CD1c-positive myeloid dendritic cell (primary cell): ENCODE measurements at regions not wholly inside any gene's neighbourhood (a gene's known extent, or its start where the extent isn't known, plus 50 kb on each side); places are given as distances from the start of the nearest gene placed in this dataset.

Experiments
- DNase-seq: peaks from one replicate; pipeline ENCODE4 v3.0.0-alpha.2; 2016; ENCODE audit errors: extremely low spot score

GRCh38 chr11:105193260-105193659 is 53.7 kb upstream of the CARD18 start:
- no peak for DNase-seq

GRCh38 chr11:105192115-105192514 is 52.5 kb upstream of the CARD18 start:
- DNase-seq = peak; percentile 18

GRCh38 chr11:105189581-105189980 is 50.0 kb upstream of the CARD18 start:
- DNase-seq = peak; percentile 81
